OCI-LY7 (cell line): ENCODE measurements at regions not wholly inside any gene's neighbourhood (a gene's known extent, or its start where the extent isn't known, plus 50 kb on each side); places are given as distances from the start of the nearest gene placed in this dataset.

ENCODE experiments used
- BruUV-seq: library from RNA; stranded (reverse); fragments of 400-500 nt; replicated peaks from 2 replicates; lab custom pipeline; 2021; lab: Mats Ljungman, UMichigan
- CTCF ChIA-PET: fragments of 300-600 bp; sonication (Branson Sonifier 250); formaldehyde crosslinking; loops from one replicate; lab custom pipeline; 2022; ENCODE audit warnings: antibody characterized with exemption; ENCODE audit not compliant: unreplicated experiment; lab: Charles Lee
- POLR2A ChIA-PET: fragments of 300-600 bp; sonication (Branson Sonifier 250); formaldehyde crosslinking; loops from one replicate; lab custom pipeline; 2022; ENCODE audit warnings: antibody characterized with exemption; lab: Charles Lee
- DNase-seq: peaks from one replicate; pipeline ENCODE4 v3.0.0-alpha.2; 2015; ENCODE audit warnings: low spot score
- H2AFZ ChIP-seq: fragments of 200-600 bp; sonication (generic), shearing (Covaris generic); 2 replicates; pipeline ENCODE4 v1.6.1; 2014; ENCODE audit warnings: mild to moderate bottlenecking, antibody characterized with exemption, low read length, moderate library complexity
- H3K27ac ChIP-seq: fragments of 200-600 bp; sonication (generic); 2 replicates; pipeline ENCODE4 v1.5.1; 2014; ENCODE audit warnings: mixed run types, low read depth, mild to moderate bottlenecking, moderate library complexity, low read length, inconsistent platforms; ENCODE audit not compliant: poor library complexity, severe bottlenecking
- H3K36me3 ChIP-seq: fragments of 200-600 bp; sonication (generic); 2 replicates; pipeline ENCODE4 v1.6.1; 2014; ENCODE audit warnings: mild to moderate bottlenecking, antibody characterized with exemption, low read length, moderate library complexity, mixed read lengths; ENCODE audit not compliant: insufficient read depth
- H3K4me1 ChIP-seq: fragments of 200-600 bp; sonication (generic); 2 replicates; pipeline ENCODE4 v1.5.1; 2014; ENCODE audit warnings: mild to moderate bottlenecking, low read length; ENCODE audit not compliant: insufficient read depth, poor library complexity, severe bottlenecking
- H3K4me2 ChIP-seq: fragments of 200-600 bp; sonication (generic); 2 replicates; pipeline ENCODE4 v1.6.1; 2014; ENCODE audit warnings: mild to moderate bottlenecking, low read length
- H3K4me3 ChIP-seq: fragments of 200-600 bp; sonication (generic); 2 replicates; pipeline ENCODE4 v1.5.1; 2014; ENCODE audit warnings: mild to moderate bottlenecking, low read depth, low read length; ENCODE audit not compliant: poor library complexity, severe bottlenecking
- H3K79me2 ChIP-seq: fragments of 200-600 bp; sonication (generic); 2 replicates; pipeline ENCODE4 v1.6.1; 2016; ENCODE audit warnings: low read depth, mild to moderate bottlenecking, low read length, moderate library complexity, mixed read lengths; ENCODE audit not compliant: insufficient read depth
- H3K9me2 ChIP-seq: fragments of 200-600 bp; sonication (generic); 2 replicates; pipeline ENCODE4 v1.6.1; 2016; ENCODE audit warnings: mild to moderate bottlenecking, low read length, mixed read lengths; ENCODE audit not compliant: insufficient read depth
- H3K9me3 ChIP-seq: fragments of 200-600 bp; sonication (generic); 2 replicates; pipeline ENCODE4 v1.6.1; 2014; ENCODE audit warnings: mild to moderate bottlenecking, mixed run types, low read length, mixed read lengths
- H4K20me1 ChIP-seq: fragments of 200-600 bp; sonication (generic); 2 replicates; pipeline ENCODE4 v1.6.1; 2014; ENCODE audit warnings: mild to moderate bottlenecking, antibody characterized with exemption, low read length, moderate library complexity, mixed read lengths; ENCODE audit not compliant: insufficient read depth
- EZH2phosphoT487 ChIP-seq: fragments of 200-600 bp; sonication (generic); IDR thresholded peaks from 2 replicates; pipeline ENCODE4 v1.6.1; 2018; ENCODE audit warnings: low read depth, borderline replicate concordance, mild to moderate bottlenecking, mixed run types, antibody characterized with exemption, low read length, moderate library complexity, mixed read lengths
- intact Hi-C: fragments of 100-400 bp; cut with micrococcal nuclease; formaldehyde crosslinking; loops from one replicate; pipeline ENCODE4 v1.10.0; 2022; ENCODE audit not compliant: unreplicated experiment
- TF ChIP-seq, protein P1 (sequence below): fragments of 200-600 bp; sonication (generic); conservative IDR thresholded peaks from 2 replicates; pipeline ENCODE4 v1.5.1; 2014; ENCODE audit warnings: mild to moderate bottlenecking, antibody characterized with exemption, low read length, moderate library complexity, mixed read lengths

GRCh38 chr22:48800036-48800885 is 1027.4 kb downstream of the BRD1 start:
- H3K9me2 ChIP-seq: no peaks in the 10 kb centered on the region
- H3K4me1 ChIP-seq: no peaks in the 10 kb centered on the region
- no peaks in the 10 kb centered on the region; the same call in 1 of the 2 replicates for H4K20me1 ChIP-seq
- no peak for DNase-seq
- H3K79me2 ChIP-seq: no peaks in the 10 kb centered on the region
- no peaks in the 10 kb centered on the region for H3K9me3 ChIP-seq
- H3K36me3 ChIP-seq: no peaks in the 10 kb centered on the region
- no peak overlapping the region for H2AFZ ChIP-seq
- no peak for TF ChIP-seq EZH2phosphoT487
- TF ChIP-seq, protein P1, sequence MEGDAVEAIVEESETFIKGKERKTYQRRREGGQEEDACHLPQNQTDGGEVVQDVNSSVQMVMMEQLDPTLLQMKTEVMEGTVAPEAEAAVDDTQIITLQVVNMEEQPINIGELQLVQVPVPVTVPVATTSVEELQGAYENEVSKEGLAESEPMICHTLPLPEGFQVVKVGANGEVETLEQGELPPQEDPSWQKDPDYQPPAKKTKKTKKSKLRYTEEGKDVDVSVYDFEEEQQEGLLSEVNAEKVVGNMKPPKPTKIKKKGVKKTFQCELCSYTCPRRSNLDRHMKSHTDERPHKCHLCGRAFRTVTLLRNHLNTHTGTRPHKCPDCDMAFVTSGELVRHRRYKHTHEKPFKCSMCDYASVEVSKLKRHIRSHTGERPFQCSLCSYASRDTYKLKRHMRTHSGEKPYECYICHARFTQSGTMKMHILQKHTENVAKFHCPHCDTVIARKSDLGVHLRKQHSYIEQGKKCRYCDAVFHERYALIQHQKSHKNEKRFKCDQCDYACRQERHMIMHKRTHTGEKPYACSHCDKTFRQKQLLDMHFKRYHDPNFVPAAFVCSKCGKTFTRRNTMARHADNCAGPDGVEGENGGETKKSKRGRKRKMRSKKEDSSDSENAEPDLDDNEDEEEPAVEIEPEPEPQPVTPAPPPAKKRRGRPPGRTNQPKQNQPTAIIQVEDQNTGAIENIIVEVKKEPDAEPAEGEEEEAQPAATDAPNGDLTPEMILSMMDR: no peak
- H3K27ac ChIP-seq: no peak overlapping the region
- intact Hi-C loops: no loop called here
- ChIA-PET CTCF (no interaction called here), POLR2A (no interaction called here)
- no peak overlapping the region for H3K4me3 ChIP-seq
- no peak overlapping the region for H3K4me2 ChIP-seq
- no TSS peak for BruUV-seq

DNA sequence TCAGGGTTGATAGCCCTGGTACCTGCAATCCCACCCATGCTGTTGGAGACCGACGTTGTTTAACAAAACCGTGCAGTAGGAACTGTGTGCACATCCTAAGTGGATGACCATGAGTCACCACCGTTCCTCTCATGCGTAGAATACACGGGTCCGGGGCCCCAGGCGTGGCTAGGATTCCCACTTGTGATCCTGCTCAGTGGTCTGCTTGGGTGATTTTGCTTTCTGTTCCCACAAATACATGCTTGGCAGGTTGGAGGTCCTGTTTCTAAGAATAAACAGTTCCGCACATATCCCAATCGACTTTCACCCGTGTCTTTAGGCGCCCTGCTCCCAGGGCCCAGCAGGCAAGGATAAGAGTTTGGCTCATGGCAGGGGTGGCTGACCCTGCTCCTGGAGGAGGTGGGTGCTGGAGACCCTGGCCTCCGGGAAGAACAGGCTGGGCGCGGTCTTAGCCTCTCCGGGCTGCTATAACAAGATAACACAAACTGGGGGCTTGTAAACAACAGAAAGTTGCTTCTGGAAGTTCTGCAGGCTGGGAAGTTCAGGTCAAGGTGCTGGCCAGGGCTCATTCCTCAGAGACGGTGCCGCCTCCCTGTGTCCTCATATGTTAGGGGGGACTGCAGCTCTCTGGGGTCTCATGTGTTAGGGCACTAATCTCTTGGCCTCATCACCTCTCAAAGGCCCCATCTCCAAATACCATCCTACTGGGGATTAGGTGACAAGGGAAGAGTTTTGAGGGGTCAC is 1028.3 kb downstream of the BRD1 start:
- no peak for DNase-seq
- CTCF ChIA-PET: no interaction called here
- intact Hi-C loops: no loop called here

More for the DNA sequence above, 1028.3 kb downstream of the BRD1 start:
- H3K36me3 ChIP-seq: no peaks in the 10 kb centered on the region
- POLR2A ChIA-PET: no interaction called here
- no peaks in the 10 kb centered on the region for H3K9me2 ChIP-seq
- no peak for TF ChIP-seq EZH2phosphoT487
- TF ChIP-seq, protein P1: no peak
- H3K27ac ChIP-seq: no peak overlapping the region
- no TSS peak for BruUV-seq
- no peaks in the 10 kb centered on the region for H3K9me3 ChIP-seq
- no peaks in the 10 kb centered on the region for H3K4me1 ChIP-seq
- no peak overlapping the region for H2AFZ ChIP-seq
- no peaks in the 10 kb centered on the region; the same call in 1 of the 2 replicates for H4K20me1 ChIP-seq
- no peak overlapping the region for H3K4me3 ChIP-seq
- H3K79me2 ChIP-seq: no peaks in the 10 kb centered on the region
- no peak overlapping the region for H3K4me2 ChIP-seq
